ENCODE measurements at regions not wholly inside any gene's neighbourhood (a gene's known extent, or its start where the extent isn't known, plus 50 kb on each side); places are given as distances from the start of the nearest gene placed in this dataset.

DNA sequence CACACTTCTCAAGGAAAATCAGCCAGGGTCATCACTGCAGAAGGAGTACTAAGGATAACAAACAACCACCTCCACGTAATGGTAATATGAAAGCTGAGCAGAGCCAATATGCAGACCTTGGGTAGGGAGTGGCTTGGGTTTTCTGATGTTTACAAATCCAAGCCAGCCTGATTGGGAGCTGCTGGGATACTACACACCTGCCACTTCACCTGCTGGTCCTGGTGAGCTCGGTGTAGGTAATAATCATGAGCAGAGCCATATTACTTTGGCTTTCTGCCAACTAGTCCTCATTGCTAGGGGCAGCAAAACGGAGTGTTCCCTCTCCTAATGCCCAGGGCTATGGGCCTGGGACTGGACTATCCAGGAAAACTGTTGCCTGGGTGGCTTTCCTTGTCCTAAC is 433.5 kb upstream of the PPP2R3A start:
- no peaks in the 10 kb centered on the region for H3K36me3 ChIP-seq (replicated peaks; ENCODE audit: control insufficient read depth, insufficient read depth, low read length)
- no peak overlapping the region for H3K4me3 ChIP-seq (ENCODE audit: insufficient read depth, low read depth, low read length)
- no peak for DNase-seq
- H3K27me3 ChIP-seq (ENCODE audit: control insufficient read depth, insufficient read depth, low read length), result no peaks in the 10 kb centered on the region

DNA sequence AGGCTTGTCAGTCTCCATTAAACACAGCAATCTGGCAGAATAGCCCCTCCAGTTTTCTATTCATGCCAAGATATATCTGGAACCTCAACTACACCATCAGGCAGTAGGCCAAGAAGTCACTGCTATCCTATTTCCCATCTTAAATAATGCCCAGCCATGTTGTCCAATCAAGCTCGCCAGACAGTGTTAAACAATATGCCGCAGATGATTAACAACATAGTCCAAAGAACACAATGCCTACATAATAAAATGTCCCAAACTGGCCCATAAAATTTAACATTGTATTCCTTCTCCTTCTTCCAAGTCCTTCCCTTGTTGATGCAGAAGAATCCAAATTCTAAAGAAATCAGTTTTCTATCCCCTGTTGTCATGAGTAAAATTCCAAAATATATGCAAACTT is 427.4 kb upstream of the PPP2R3A start:
- Histone ChIP-seq H3K36me3 (replicated peaks; ENCODE audit: control insufficient read depth, insufficient read depth, low read length) (no peaks in the 10 kb centered on the region), H3K27me3 (ENCODE audit: control insufficient read depth, insufficient read depth, low read length) (no peaks in the 10 kb centered on the region), H3K4me3 (ENCODE audit: insufficient read depth, low read depth, low read length) (no peak overlapping the region)
- no peak for DNase-seq

DNA sequence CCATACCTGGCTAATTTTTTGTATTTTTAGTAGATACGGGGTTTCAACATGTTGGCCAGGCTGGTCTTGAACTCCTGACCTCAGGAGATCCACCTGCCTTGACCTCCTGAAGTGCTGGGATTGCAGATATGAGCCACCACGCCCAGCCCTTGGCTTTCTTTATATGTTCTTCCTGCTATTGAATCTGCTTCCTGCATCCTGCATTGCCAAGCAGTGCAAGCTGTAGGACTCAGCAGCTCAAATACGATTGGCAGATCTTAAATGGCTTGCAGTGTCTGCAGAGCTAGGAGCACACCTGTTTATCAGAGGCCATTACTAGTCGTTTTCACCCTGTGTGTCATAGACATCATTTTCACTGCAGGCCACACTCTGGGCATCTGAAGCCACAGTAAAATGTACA is 426.2 kb upstream of the PPP2R3A start:
- H3K36me3 ChIP-seq (replicated peaks; ENCODE audit: control insufficient read depth, insufficient read depth, low read length), result no peaks in the 10 kb centered on the region
- H3K27me3 ChIP-seq (ENCODE audit: control insufficient read depth, insufficient read depth, low read length), result no peaks in the 10 kb centered on the region
- DNase-seq, result no peak
- no peak overlapping the region for H3K4me3 ChIP-seq (ENCODE audit: insufficient read depth, low read depth, low read length)

DNA sequence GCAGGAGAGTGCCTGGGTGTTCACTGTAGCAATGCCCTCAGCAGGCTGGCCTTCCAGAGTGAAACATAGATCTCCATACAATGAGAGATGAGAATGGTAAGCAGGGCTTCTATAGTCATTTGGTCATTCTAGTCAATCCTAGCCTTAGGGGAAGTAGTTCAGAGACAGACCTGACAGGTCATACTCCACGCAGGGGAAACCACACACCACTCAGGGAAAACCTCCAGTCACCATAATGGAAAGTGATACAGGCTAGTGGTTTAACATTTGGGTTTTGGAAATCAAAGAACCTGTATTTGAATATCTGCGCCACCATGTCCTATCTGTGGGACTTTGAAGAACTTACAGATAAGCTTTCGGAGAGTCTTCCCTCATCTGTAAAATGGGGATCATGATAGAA is 425.7 kb upstream of the PPP2R3A start:
- no peak for DNase-seq
- H3K36me3 ChIP-seq (replicated peaks; ENCODE audit: control insufficient read depth, insufficient read depth, low read length), result no peaks in the 10 kb centered on the region
- H3K27me3 ChIP-seq (ENCODE audit: control insufficient read depth, insufficient read depth, low read length), result no peaks in the 10 kb centered on the region
- no peak overlapping the region for H3K4me3 ChIP-seq (ENCODE audit: insufficient read depth, low read depth, low read length)

DNA sequence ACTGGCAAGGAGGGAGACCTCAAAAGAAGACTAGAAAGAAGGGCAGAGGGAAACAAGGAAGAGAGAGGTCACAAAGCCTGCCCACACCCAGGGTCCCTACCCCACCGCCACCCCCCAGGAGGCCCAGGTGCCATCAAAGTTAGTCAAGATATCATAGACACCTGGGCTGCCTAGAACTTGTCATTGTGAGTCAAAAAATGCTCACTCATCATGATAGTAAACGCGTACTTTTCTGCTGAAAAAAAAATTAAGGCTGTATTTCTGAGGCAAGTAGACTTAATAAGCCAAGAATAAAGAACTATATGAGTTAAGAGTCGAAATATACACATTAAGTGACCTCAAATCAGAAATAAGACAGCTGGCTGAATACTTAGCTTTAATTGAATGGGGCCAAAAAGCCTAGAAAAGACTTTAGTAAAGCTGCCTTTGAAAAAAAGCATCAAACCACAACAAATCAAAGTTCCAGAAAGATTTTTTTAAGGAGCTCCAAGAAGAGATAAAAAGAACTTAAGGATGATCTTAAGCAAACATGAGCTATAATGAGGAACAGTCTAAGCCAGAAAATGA is 415.5 kb upstream of the PPP2R3A start:
- H3K4me3 ChIP-seq (ENCODE audit: insufficient read depth, low read depth, low read length), result no peak overlapping the region
- no peak for DNase-seq
- H3K36me3 ChIP-seq (replicated peaks; ENCODE audit: control insufficient read depth, insufficient read depth, low read length), result no peaks in the 10 kb centered on the region
- H3K27me3 ChIP-seq (ENCODE audit: control insufficient read depth, insufficient read depth, low read length), result no peaks in the 10 kb centered on the region

DNA sequence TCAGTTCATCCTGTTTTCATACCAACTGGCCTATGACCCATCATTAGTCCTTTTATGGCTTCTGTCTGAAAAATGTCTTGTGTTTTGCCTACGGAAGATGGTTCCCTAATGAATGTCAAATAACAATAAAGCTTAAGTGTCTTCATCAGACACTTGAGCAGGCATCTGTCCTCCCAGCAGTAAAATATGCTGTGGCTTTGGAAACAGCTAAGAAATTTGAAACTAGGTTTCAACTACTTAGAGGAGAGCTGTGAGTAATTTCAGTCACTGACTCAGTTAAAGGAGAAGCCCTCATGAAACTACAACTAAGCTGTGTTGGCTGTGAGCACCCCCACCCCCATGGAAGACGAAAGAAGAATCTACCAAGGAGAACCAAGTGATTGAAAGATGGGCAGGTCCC is 409.4 kb upstream of the PPP2R3A start:
- H3K36me3 ChIP-seq (replicated peaks; ENCODE audit: control insufficient read depth, insufficient read depth, low read length), result no peaks in the 10 kb centered on the region
- no peak overlapping the region for H3K4me3 ChIP-seq (ENCODE audit: insufficient read depth, low read depth, low read length)
- no peaks in the 10 kb centered on the region for H3K27me3 ChIP-seq (ENCODE audit: control insufficient read depth, insufficient read depth, low read length)
- DNase-seq, result no peak

DNA sequence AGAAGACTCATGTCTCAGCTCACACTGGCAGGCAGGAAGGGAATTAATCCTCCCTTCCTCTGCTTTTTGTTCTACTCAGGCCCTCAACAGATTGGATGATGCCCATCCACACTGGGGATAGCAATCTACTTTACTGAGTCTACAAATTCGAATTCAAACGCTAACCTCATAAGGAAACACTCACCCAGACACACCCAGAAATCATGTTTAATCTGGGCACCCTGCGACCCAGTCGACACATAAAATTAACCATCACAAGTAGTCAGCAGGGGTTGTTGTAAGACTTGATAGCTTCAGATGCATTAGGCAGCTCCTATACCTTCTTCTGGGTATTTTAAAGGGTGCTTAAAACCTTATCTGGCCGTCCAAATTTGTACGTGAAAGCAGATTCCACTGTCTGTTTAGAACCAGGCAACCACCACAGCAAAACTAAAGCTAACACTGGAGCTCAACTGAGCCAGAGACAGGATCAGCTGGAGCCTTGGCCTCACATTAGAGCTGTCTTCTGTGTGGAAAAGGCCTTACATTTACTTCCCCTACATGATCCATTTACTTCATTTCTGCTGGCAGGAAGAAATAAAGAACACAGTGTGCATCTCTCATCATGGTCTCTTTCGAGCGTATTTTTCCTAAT is 407.3 kb upstream of the PPP2R3A start:
- H3K36me3 ChIP-seq (replicated peaks; ENCODE audit: control insufficient read depth, insufficient read depth, low read length), result no peaks in the 10 kb centered on the region
- H3K27me3 ChIP-seq (ENCODE audit: control insufficient read depth, insufficient read depth, low read length), result no peaks in the 10 kb centered on the region
- no peak for DNase-seq
- no peak overlapping the region for H3K4me3 ChIP-seq (ENCODE audit: insufficient read depth, low read depth, low read length)

DNA sequence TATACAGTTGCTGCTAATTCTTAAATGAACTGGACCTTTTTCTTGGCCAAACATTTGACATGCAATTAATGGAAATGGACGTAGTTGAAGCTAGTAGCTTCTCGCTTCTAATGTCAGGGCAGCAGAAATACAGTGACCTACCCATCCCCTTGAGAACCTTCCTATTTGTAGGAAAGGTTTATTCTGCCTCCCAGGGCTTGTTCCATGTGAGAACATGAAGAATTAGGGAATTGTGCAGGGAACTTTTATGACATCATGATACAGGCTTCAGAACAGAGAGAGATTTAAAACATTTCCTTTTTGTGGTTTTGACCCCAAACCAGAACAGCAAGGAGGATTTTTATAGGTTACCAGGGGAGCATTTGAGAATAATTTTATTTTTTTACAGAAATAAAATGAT is 406.6 kb upstream of the PPP2R3A start:
- no peaks in the 10 kb centered on the region for H3K27me3 ChIP-seq (ENCODE audit: control insufficient read depth, insufficient read depth, low read length)
- no peak overlapping the region for H3K4me3 ChIP-seq (ENCODE audit: insufficient read depth, low read depth, low read length)
- H3K36me3 ChIP-seq (replicated peaks; ENCODE audit: control insufficient read depth, insufficient read depth, low read length), result no peaks in the 10 kb centered on the region
- DNase-seq, result no peak

DNA sequence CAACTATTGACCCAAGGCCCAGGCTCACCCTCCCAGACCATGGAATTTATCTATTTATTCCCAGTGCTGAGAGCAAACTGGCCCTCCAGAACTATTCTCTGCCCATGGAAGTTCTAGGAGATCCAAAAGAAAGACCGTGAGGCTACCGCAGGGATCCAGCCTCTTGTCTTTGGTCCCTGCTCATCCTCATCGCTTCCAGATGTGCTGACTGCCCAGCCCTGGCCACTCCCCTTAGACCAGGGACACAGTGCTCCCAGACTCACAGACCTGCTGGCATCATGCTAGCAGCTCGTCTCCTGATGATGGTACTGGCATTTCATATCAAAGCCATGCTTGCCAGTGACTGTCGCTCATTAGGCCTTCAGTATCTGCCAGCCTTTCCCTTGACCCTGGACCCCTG is 405.7 kb upstream of the PPP2R3A start:
- H3K36me3 ChIP-seq (replicated peaks; ENCODE audit: control insufficient read depth, insufficient read depth, low read length), result no peaks in the 10 kb centered on the region
- no peaks in the 10 kb centered on the region for H3K27me3 ChIP-seq (ENCODE audit: control insufficient read depth, insufficient read depth, low read length)
- H3K4me3 ChIP-seq (ENCODE audit: insufficient read depth, low read depth, low read length), result no peak overlapping the region
- no peak for DNase-seq

DNA sequence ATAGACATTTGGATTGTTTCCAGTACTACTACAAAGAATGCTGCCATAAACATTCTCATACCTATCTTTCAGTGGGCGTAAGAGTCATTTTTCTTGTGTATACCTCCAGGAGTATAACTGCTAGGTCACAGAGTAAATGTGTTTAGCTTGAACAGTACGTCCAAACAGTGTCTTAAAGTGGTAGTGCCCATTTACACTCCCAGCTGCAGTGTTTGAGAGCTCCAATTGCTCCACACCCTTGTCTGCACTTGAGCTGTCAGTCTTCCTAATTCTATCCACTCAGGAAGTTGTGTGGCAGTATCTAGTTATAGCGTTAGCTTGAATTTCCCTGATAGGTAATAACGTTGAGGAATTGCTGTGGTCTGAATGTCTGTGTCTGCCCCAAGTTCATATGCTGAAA is 404.7 kb upstream of the PPP2R3A start:
- Histone ChIP-seq H3K36me3 (replicated peaks; ENCODE audit: control insufficient read depth, insufficient read depth, low read length) (no peaks in the 10 kb centered on the region), H3K27me3 (ENCODE audit: control insufficient read depth, insufficient read depth, low read length) (no peaks in the 10 kb centered on the region), H3K4me3 (ENCODE audit: insufficient read depth, low read depth, low read length) (no peak overlapping the region)
- DNase-seq, result no peak

DNA sequence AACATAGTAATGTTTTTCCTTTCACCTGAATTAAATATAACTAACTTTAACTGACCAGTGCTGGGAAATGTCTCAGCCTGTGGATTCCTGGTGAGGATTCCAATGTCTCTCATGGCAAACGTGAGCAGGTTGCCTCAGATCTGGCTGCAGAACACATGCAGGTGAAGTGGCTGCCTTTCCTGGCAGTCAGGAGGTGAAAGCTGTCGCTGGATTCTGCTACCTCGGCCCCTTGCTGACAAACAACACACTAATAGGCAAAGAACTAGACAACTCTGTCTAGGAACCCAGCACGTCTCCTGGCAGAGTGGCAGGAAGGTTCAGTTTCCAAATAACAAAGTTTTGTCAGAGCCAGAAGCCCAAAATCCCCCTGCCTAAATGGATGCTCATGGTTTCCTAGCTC is 400.8 kb upstream of the PPP2R3A start:
- Histone ChIP-seq H3K27me3 (ENCODE audit: control insufficient read depth, insufficient read depth, low read length) (no peaks in the 10 kb centered on the region), H3K4me3 (ENCODE audit: insufficient read depth, low read depth, low read length) (no peak overlapping the region), H3K36me3 (replicated peaks; ENCODE audit: control insufficient read depth, insufficient read depth, low read length) (no peaks in the 10 kb centered on the region)
- DNase-seq, result no peak

DNA sequence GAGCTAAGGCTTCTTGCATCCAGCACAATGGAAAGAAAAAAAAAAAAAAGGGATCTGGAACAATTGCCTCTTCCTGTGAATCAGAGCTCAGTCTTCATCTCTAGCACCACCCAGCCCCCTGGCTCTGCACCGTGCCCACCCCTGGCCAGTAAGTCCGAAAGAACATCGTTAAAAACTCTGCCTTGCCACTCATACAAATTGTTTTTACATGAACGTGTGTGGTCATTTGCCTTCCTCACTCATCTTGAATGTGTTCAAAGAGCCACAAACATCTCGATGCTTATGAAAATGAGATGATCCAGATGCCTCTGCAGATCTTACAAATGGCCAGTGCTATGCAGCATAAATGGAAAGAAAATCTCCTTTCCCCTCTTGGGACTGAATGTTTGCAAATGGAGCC is 400.0 kb upstream of the PPP2R3A start:
- H3K36me3 ChIP-seq (replicated peaks; ENCODE audit: control insufficient read depth, insufficient read depth, low read length), result no peaks in the 10 kb centered on the region
- no peaks in the 10 kb centered on the region for H3K27me3 ChIP-seq (ENCODE audit: control insufficient read depth, insufficient read depth, low read length)
- DNase-seq, result no peak
- H3K4me3 ChIP-seq (ENCODE audit: insufficient read depth, low read depth, low read length), result no peak overlapping the region

DNA sequence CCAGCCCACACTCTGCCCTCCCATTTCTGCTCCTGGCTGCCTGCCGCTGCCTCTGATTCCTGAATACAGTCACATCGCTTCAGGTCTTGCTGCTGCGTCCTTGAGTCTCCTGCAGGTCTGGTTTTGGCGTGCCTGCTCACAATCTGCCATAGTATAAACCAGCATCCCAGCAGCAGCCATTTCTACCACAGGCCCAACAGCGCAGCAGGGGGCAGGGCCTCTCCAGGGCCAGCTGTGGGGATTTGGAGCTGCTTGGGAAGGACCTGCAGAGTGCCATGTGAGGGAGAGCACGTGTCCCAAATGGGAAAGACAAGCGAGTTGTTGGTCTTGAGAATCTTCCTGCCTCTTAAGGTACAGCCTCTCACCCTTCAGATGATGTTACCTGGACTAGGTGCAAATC is 398.3 kb upstream of the PPP2R3A start:
- Histone ChIP-seq H3K27me3 (ENCODE audit: control insufficient read depth, insufficient read depth, low read length) (no peaks in the 10 kb centered on the region), H3K36me3 (replicated peaks; ENCODE audit: control insufficient read depth, insufficient read depth, low read length) (no peaks in the 10 kb centered on the region), H3K4me3 (ENCODE audit: insufficient read depth, low read depth, low read length) (no peak overlapping the region)
- no peak for DNase-seq

DNA sequence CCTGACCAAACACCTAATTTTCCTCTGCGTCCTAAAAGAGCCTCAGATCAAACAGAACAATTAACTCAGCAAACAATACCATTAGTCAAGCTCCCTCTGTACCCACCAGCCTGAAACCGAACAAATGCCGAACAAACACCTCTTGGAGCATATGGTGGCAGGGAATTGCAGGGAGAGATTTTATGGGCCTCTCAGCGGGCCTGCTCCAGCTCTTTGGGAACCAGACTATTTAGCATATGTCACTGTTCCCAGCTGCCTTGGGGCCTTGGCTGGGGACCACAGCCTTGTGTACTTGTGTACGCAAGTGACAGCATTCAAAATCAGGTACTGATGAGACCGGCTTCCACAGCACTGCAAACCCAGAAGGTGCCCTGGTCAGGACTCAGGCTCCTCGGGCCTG is 388.8 kb upstream of the PPP2R3A start:
- DNase-seq, result no peak
- no peaks in the 10 kb centered on the region for H3K27me3 ChIP-seq (ENCODE audit: control insufficient read depth, insufficient read depth, low read length)
- H3K4me3 ChIP-seq (ENCODE audit: insufficient read depth, low read depth, low read length), result no peak overlapping the region
- H3K36me3 ChIP-seq (replicated peaks; ENCODE audit: control insufficient read depth, insufficient read depth, low read length), result no peaks in the 10 kb centered on the region

DNA sequence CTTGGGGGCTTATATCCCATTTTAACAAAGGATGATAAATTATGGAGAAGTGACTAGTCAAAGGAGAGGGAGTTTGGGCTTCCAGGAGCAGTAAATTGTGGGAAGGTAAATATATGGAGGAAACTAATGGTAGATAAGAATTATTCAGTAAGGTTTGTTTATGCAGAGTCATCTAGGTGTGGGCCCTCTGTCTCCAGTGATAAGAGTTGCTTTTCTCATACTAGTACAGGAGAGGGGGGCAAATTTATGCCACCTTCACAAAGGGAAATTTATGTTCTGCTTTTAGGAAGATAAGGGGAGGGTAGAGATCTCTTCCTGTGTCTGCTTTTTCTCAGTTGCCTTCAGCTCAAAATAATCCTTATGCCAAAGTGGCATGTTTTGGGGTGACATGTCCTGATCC is 383.7 kb upstream of the PPP2R3A start:
- DNase-seq, result no peak
- no peaks in the 10 kb centered on the region for H3K36me3 ChIP-seq (replicated peaks; ENCODE audit: control insufficient read depth, insufficient read depth, low read length)
- no peak overlapping the region for H3K4me3 ChIP-seq (ENCODE audit: insufficient read depth, low read depth, low read length)
- no peaks in the 10 kb centered on the region for H3K27me3 ChIP-seq (ENCODE audit: control insufficient read depth, insufficient read depth, low read length)

DNA sequence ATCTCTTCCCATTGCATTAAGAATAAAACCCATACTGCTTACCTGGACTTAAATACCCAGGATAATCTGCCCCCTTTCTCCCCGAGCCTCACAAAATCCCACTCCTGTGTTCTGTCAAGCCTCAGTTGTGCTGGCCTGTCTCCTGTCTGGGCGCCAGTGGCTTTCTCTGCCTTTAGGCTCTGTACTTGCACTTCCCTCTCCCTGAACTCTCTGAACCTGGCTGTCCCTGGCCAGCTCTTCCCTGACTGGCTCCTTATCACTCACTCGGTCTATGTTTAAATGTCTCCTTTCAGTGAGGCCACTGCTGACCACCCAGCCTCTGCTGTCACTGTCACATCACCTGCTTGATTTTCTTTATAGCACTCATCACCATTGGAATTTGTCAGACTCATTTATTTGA is 382.7 kb upstream of the PPP2R3A start:
- DNase-seq, result peak; percentile 13
- no peaks in the 10 kb centered on the region for H3K36me3 ChIP-seq (replicated peaks; ENCODE audit: control insufficient read depth, insufficient read depth, low read length)
- no peaks in the 10 kb centered on the region for H3K27me3 ChIP-seq (ENCODE audit: control insufficient read depth, insufficient read depth, low read length)
- H3K4me3 ChIP-seq (ENCODE audit: insufficient read depth, low read depth, low read length), result no peak overlapping the region
